ENCODE measurements at regions not wholly inside any gene's neighbourhood (a gene's known extent, or its start where the extent isn't known, plus 50 kb on each side); places are given as distances from the start of the nearest gene placed in this dataset.

DNA sequence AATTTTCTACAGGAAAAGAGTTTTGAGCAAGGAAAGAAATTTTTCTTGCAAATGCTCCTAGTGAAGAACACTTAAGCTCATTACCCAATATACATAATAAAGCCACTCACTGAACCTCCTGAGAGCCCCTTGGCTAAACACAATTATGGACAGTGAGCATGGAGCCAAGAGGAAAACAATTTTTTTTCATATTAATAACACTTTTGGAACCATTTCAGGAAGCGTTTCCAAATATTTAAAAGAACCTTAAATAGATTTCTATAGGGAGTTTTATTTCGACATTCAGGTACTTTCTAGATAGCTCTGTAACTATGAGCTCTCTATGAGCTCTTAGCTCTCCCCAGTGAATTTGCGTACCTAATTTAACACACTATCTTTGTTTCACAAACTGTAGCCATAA, 581.1 kb downstream of the ZNF385D start:
- intact Hi-C loops (cut with DNase I; ENCODE audit: low total_unique reads): no loop called here
- no peaks in the 10 kb centered on the region for H3K36me3 ChIP-seq
- no peak overlapping the region for H3K27ac ChIP-seq
- no peaks in the 10 kb centered on the region for H3K4me1 ChIP-seq
- TF ChIP-seq POLR2A (IDR thresholded peaks at IDR 0.05) (no peak), POLR2AphosphoS5 (IDR thresholded peaks at IDR 0.05) (no peak)
- TF ChIP-seq, protein P1, sequence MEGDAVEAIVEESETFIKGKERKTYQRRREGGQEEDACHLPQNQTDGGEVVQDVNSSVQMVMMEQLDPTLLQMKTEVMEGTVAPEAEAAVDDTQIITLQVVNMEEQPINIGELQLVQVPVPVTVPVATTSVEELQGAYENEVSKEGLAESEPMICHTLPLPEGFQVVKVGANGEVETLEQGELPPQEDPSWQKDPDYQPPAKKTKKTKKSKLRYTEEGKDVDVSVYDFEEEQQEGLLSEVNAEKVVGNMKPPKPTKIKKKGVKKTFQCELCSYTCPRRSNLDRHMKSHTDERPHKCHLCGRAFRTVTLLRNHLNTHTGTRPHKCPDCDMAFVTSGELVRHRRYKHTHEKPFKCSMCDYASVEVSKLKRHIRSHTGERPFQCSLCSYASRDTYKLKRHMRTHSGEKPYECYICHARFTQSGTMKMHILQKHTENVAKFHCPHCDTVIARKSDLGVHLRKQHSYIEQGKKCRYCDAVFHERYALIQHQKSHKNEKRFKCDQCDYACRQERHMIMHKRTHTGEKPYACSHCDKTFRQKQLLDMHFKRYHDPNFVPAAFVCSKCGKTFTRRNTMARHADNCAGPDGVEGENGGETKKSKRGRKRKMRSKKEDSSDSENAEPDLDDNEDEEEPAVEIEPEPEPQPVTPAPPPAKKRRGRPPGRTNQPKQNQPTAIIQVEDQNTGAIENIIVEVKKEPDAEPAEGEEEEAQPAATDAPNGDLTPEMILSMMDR (IDR thresholded peaks at IDR 0.05): no peak
- no peaks in the 10 kb centered on the region for H3K9me3 ChIP-seq
- no peaks in the 10 kb centered on the region for H3K27me3 ChIP-seq
- no peak overlapping the region for H3K4me3 ChIP-seq
- DNase-seq (ENCODE audit: low spot score in 2 of 2): no peak

DNA sequence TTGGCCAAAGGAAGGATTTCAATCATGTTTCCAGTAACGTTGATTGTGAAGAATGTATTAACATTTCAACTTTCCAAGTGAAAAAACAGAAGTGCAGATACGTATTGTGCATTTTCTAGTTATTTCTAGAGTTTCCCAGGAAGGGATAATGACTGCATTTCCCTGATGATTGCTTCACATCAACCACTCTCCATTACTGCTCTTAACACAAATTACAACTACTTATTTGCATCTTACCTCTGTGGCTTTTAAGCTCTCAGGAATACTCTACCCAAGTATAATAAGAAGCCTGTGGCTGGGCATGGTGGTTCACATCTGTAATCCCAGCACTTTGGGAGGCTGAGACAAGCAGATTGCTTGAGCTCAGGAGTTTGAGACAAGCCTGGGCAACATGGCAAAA, 582.5 kb downstream of the ZNF385D start:
- intact Hi-C loops (cut with DNase I; ENCODE audit: low total_unique reads): no loop called here
- no peak overlapping the region for H3K4me3 ChIP-seq
- no peaks in the 10 kb centered on the region for H3K9me3 ChIP-seq
- TF ChIP-seq, protein P1 (IDR thresholded peaks at IDR 0.05): no peak
- TF ChIP-seq POLR2AphosphoS5 (IDR thresholded peaks at IDR 0.05) (no peak), POLR2A (IDR thresholded peaks at IDR 0.05) (no peak)
- no peak overlapping the region for H3K27ac ChIP-seq
- H3K4me1 ChIP-seq: no peaks in the 10 kb centered on the region
- no peak for DNase-seq (ENCODE audit: low spot score in 2 of 2)
- H3K36me3 ChIP-seq: no peaks in the 10 kb centered on the region
- H3K27me3 ChIP-seq: no peaks in the 10 kb centered on the region

DNA sequence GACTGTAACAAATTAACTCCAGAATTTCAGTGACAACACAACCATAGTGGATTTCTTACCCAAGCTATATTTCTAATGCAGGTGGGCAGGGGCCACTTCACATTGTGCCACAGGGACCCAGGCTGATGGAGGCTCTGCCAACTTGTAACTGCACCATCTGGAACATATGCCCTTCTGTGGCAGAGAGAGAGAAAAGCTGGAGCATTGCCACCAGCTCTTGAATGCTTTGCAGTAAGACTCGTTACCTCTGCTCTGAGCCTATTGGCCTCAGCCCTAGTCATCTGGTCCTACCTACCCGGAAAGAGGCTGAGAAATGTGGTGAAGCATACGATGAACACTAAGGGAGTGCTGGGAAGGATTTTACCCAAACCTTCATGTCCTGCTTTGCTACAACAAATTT, 587.1 kb downstream of the ZNF385D start:
- H3K27me3 ChIP-seq: no peaks in the 10 kb centered on the region
- H3K36me3 ChIP-seq: no peaks in the 10 kb centered on the region
- no peak overlapping the region for H3K27ac ChIP-seq
- H3K9me3 ChIP-seq: no peaks in the 10 kb centered on the region
- intact Hi-C loops (cut with DNase I; ENCODE audit: low total_unique reads): no loop called here
- no peak for TF ChIP-seq POLR2A (IDR thresholded peaks at IDR 0.05)
- TF ChIP-seq, protein P1 (IDR thresholded peaks at IDR 0.05): no peak
- no peak for TF ChIP-seq POLR2AphosphoS5 (IDR thresholded peaks at IDR 0.05)
- no peaks in the 10 kb centered on the region for H3K4me1 ChIP-seq
- DNase-seq (ENCODE audit: low spot score in 2 of 2): no peak
- H3K4me3 ChIP-seq: no peak overlapping the region

DNA sequence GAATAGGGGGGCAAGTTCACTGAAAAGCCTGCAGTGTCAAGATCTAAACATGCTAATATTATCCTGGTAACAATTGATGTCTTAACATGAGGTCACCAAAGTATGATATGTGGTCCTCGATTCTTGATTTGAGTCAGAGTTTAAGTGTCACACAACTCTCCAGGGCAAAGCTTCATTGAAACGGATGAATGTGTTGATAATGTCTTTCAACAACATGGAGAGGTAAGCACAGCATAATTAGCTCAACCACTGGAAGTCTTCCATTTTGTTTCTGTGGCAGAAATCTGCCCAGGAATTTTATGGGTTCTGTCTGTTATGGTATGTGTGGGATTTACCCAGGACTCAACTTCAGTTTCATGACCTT, 591.5 kb downstream of the ZNF385D start:
- intact Hi-C loops (cut with DNase I; ENCODE audit: low total_unique reads): no loop called here
- H3K27me3 ChIP-seq: no peaks in the 10 kb centered on the region
- TF ChIP-seq POLR2A (IDR thresholded peaks at IDR 0.05): no peak
- TF ChIP-seq, protein P1 (IDR thresholded peaks at IDR 0.05): no peak
- no peaks in the 10 kb centered on the region for H3K36me3 ChIP-seq
- H3K9me3 ChIP-seq: no peaks in the 10 kb centered on the region
- DNase-seq (ENCODE audit: low spot score in 2 of 2): no peak
- no peak overlapping the region for H3K4me3 ChIP-seq
- no peak overlapping the region for H3K27ac ChIP-seq
- no peaks in the 10 kb centered on the region for H3K4me1 ChIP-seq

DNA sequence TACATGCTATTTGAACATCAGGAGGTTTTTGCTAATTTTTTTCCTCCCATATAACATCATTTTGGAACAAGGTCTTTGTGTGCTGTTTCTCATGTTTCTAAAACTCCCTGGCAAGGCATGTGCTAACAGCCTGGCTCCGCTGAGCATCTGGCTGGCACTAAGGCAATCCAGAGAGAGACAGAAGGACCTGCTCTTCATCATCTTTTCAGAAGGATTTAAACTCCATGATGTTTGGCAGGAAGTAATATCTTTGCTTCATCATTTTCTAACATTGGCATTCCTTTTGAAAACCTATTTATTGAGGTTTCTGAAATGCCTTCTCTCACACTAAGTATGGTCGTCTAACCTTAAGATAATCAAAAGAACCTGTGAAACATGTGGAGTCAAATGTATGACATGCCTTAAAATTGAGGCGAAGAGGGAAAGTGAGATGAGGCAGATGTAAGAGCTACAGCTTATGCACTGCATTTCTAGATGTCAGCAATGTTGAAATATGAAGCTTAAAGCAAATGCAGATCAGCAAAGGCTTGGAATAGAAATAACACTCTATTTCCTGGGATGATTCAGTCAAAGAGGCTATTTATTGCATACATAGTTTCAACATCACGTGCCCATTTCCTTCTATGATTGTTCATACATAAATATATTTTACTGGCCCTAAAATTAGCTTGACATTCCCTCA, 592.0 kb downstream of the ZNF385D start:
- Histone ChIP-seq H3K4me1 (no peaks in the 10 kb centered on the region), H3K27me3 (no peaks in the 10 kb centered on the region), H3K4me3 (no peak overlapping the region), H3K36me3 (no peaks in the 10 kb centered on the region), H3K27ac (no peak overlapping the region), H3K9me3 (no peaks in the 10 kb centered on the region)
- no peak for DNase-seq (ENCODE audit: low spot score in 2 of 2)
- TF ChIP-seq POLR2A (IDR thresholded peaks at IDR 0.05) (no peak), POLR2AphosphoS5 (IDR thresholded peaks at IDR 0.05) (no peak)
- TF ChIP-seq, protein P1 (IDR thresholded peaks at IDR 0.05): no peak
- intact Hi-C loops (cut with DNase I; ENCODE audit: low total_unique reads): no loop called here
